ENCODE measurements at regions not wholly inside any gene's neighbourhood (a gene's known extent, or its start where the extent isn't known, plus 50 kb on each side); places are given as distances from the start of the nearest gene placed in this dataset.

GRCh38 chr4:132195176-132195575 is 953.9 kb upstream of the PCDH10 start:
- H3K9ac ChIP-seq (ENCODE audit: low read depth, low read length, poor library complexity, severe bottlenecking) = no peak overlapping the region
- H3K79me2 ChIP-seq (ENCODE audit: insufficient read depth, low read length) = no peaks in the 10 kb centered on the region

DNA sequence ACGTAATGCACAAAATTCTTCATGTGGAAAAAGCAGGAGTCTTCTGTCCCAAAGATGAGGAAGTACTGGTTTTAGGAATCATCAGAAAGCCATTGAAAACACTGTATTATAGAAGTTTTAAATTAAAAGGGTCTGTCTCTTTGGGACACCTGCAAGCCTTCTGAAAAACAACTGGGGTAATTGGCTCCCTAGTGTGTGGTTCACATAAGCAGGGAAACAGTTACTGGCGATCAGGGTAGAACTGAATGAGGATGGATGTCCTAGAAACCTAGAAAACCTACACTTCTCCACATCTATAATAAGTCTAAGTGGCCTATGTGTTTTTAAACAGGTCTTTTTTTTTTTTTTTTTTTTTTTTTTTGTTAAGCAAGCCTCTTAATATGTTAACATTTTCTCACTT is 945.5 kb upstream of the PCDH10 start:
- Histone ChIP-seq H3K4me1 (ENCODE audit: insufficient read depth, low read length, poor library complexity, severe bottlenecking) (peaks cover 2% of the 10 kb centered on the region), H3K36me3 (ENCODE audit: insufficient read depth, low read length) (no peaks in the 10 kb centered on the region), H4K20me1 (ENCODE audit: insufficient read depth, low read length, poor library complexity, severe bottlenecking) (no peaks in the 10 kb centered on the region), H3K9me2 (replicated peaks; ENCODE audit: low read depth, low read length) (no peaks in the 10 kb centered on the region), H3K27me3 (ENCODE audit: insufficient read depth, low read length, poor library complexity, severe bottlenecking) (no peaks in the 10 kb centered on the region), H3K4me2 (ENCODE audit: low read depth, low read length, poor library complexity, severe bottlenecking) (no peak overlapping the region), H3K4me3 (ENCODE audit: low read length, poor library complexity, severe bottlenecking) (no peak overlapping the region), H3K79me2 (ENCODE audit: insufficient read depth, low read length) (no peaks in the 10 kb centered on the region), H3K9me3 (ENCODE audit: insufficient read depth, low read depth, low read length) (no peaks in the 10 kb centered on the region), H2AFZ (ENCODE audit: low read length) (no peak overlapping the region), H3K9ac (ENCODE audit: low read depth, low read length, poor library complexity, severe bottlenecking) (no peak overlapping the region), H3F3A (ENCODE audit: low read depth) (no peaks in the 10 kb centered on the region)
- TF ChIP-seq, protein P1, sequence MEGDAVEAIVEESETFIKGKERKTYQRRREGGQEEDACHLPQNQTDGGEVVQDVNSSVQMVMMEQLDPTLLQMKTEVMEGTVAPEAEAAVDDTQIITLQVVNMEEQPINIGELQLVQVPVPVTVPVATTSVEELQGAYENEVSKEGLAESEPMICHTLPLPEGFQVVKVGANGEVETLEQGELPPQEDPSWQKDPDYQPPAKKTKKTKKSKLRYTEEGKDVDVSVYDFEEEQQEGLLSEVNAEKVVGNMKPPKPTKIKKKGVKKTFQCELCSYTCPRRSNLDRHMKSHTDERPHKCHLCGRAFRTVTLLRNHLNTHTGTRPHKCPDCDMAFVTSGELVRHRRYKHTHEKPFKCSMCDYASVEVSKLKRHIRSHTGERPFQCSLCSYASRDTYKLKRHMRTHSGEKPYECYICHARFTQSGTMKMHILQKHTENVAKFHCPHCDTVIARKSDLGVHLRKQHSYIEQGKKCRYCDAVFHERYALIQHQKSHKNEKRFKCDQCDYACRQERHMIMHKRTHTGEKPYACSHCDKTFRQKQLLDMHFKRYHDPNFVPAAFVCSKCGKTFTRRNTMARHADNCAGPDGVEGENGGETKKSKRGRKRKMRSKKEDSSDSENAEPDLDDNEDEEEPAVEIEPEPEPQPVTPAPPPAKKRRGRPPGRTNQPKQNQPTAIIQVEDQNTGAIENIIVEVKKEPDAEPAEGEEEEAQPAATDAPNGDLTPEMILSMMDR (conservative IDR thresholded peaks at IDR 0.05; ENCODE audit: low read length) = no peak
- no peak for TF ChIP-seq EZH2phosphoT487 (IDR thresholded peaks at IDR 0.05; ENCODE audit: borderline replicate concordance)

More at GRCh38 chr4:132195176-132195575, 953.9 kb upstream of the PCDH10 start:
- Histone ChIP-seq H3K9me3 (ENCODE audit: insufficient read depth, low read depth, low read length) (no peaks in the 10 kb centered on the region), H3K4me2 (ENCODE audit: low read depth, low read length, poor library complexity, severe bottlenecking) (no peak overlapping the region), H3K4me1 (ENCODE audit: insufficient read depth, low read length, poor library complexity, severe bottlenecking) (peaks cover 9% of the 10 kb centered on the region), H3K9me2 (replicated peaks; ENCODE audit: low read depth, low read length) (no peaks in the 10 kb centered on the region), H3K36me3 (ENCODE audit: insufficient read depth, low read length) (no peaks in the 10 kb centered on the region), H4K20me1 (ENCODE audit: insufficient read depth, low read length, poor library complexity, severe bottlenecking) (no peaks in the 10 kb centered on the region), H3K27me3 (ENCODE audit: insufficient read depth, low read length, poor library complexity, severe bottlenecking) (no peaks in the 10 kb centered on the region), H3F3A (ENCODE audit: low read depth) (no peaks in the 10 kb centered on the region), H3K4me3 (ENCODE audit: low read length, poor library complexity, severe bottlenecking) (no peak overlapping the region), H2AFZ (ENCODE audit: low read length) (no peak overlapping the region)
- TF ChIP-seq EZH2phosphoT487 (IDR thresholded peaks at IDR 0.05; ENCODE audit: borderline replicate concordance) = no peak
- TF ChIP-seq, protein P1 (conservative IDR thresholded peaks at IDR 0.05; ENCODE audit: low read length) = no peak

- Histone ChIP-seq H4K20me1 (ENCODE audit: insufficient read depth, low read length, poor library complexity, severe bottlenecking) (no peaks in the 10 kb centered on the region), H3K27me3 (ENCODE audit: insufficient read depth, low read length, poor library complexity, severe bottlenecking) (no peaks in the 10 kb centered on the region), H3K9me2 (replicated peaks; ENCODE audit: low read depth, low read length) (no peaks in the 10 kb centered on the region), H2AFZ (ENCODE audit: low read length) (no peak overlapping the region), H3K4me3 (ENCODE audit: low read length, poor library complexity, severe bottlenecking) (no peak overlapping the region), H3K4me1 (ENCODE audit: insufficient read depth, low read length, poor library complexity, severe bottlenecking) (no peaks in the 10 kb centered on the region), H3K4me2 (ENCODE audit: low read depth, low read length, poor library complexity, severe bottlenecking) (no peak overlapping the region), H3K36me3 (ENCODE audit: insufficient read depth, low read length) (no peaks in the 10 kb centered on the region), H3K9ac (ENCODE audit: low read depth, low read length, poor library complexity, severe bottlenecking) (no peak overlapping the region), H3F3A (ENCODE audit: low read depth) (no peaks in the 10 kb centered on the region), H3K79me2 (ENCODE audit: insufficient read depth, low read length) (no peaks in the 10 kb centered on the region), H3K9me3 (ENCODE audit: insufficient read depth, low read depth, low read length) (no peaks in the 10 kb centered on the region)
- TF ChIP-seq EZH2phosphoT487 (IDR thresholded peaks at IDR 0.05; ENCODE audit: borderline replicate concordance) = no peak
- TF ChIP-seq, protein P1 (conservative IDR thresholded peaks at IDR 0.05; ENCODE audit: low read length) = no peak
Measured at GRCh38 chr4:132214519-132214918, 934.6 kb upstream of the PCDH10 start.

Measured in Loucy (cell line).